HS-27A (cell line): ENCODE measurements at regions not wholly inside any gene's neighbourhood (a gene's known extent, or its start where the extent isn't known, plus 50 kb on each side); places are given as distances from the start of the nearest gene placed in this dataset.
"Not testable (repeated sequence)": the region's sequence is repeated elsewhere in the genome, so short reads cannot be mapped to it uniquely, and the experiment has no call there.

Experiments
- DNase-seq: peaks from one replicate; pipeline ENCODE4 v3.0.0-alpha.2; 2012; ENCODE audit warnings: low read depth, missing footprints

DNA sequence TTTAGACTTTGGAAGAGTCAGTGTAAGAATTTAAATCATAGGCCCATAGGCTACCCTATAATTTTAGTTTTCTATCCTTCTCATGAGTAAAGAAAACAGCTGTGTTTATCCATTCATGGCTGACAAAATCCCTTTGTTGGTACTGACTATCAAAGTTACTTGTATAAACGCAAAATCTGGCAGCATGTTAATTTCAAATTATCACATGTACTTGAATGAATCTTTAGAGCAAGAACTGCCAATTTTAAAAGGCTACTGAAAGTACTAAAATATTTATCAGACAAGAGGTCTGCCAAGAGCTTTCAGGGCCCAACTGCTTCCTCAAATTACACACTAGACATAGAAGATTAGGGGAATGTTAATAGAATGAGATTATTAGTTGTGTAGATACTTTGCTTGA, 66.6 kb downstream of the MYL12B start:
- DNase-seq = no peak

DNA sequence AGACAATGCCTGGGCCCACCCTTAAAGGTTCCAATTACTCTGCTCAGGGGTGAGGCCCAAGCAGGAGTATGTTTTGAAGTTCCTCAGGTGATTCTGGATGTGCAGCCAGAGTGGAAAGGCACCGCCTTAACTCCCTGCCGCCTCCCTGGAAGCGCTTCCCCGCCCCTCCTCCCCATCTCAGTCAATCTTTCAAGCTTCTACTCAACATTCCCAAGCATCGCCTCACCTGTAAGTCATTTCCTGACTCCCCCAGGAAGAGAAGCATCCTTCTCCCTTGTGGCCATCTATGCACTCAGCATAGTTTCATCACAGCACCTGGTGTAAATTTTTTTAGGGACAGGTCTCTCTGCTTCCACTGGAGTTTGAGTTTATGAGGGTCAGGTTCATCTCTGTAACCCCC, 67.5 kb downstream of the MYL12B start:
- no peak for DNase-seq

DNA sequence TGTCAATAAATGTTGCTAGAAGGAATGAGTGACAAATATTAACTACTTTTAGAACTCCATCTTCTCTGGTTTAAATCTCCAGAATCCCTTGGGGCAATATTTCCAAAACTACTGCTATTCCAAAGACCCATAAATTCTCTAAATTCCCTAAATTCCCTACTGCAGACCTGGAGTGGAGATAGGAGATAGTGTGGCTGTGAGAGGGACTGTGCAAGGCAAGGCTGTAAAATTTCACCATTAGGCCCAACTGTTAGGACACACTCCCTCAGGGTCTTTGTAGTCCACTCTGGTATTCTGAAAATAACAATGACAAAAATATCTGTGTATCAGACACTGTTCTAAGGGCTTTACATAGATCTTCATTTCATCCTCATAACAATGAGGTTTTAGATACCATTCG, 67.9 kb downstream of the MYL12B start:
- DNase-seq = no peak

DNA sequence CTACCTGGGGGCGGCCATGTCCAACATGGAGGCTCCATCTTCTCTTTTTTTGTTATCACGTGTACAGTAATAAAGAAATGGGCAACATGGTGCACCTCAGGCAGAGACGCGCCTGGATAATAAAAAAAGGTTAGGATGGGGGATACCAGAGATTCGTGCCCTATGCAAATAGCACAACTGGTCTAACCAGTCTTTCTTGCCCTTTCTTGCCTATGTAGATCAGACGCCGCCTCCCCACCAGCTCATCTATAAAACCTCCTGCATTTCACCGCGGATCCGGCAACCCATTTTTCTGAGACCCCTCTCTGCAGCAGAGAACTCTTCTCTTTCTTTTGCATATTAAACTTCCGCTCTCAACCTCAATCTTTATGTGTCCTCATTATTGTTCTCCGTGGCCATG, 68.7 kb downstream of the MYL12B start:
- no peak for DNase-seq

DNA sequence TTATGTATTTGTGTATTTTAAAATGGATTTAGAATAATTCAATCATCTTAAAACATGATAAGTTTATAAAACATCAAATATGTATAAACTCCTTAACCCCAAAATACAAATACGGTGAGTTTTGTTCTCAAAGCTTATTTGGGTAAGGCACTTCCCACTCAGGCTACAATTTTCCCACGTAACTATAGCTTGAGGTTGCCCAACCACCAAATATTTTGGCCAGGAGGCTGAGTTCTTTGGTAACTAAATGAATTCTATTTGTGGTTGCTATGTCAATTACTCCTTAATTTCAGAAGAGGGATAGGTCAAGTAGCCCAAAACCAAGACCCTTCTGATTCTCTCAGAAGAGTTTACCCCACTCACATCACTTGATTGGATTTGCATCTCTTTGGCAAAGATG, 70.4 kb downstream of the MYL12B start:
- DNase-seq = no peak

DNA sequence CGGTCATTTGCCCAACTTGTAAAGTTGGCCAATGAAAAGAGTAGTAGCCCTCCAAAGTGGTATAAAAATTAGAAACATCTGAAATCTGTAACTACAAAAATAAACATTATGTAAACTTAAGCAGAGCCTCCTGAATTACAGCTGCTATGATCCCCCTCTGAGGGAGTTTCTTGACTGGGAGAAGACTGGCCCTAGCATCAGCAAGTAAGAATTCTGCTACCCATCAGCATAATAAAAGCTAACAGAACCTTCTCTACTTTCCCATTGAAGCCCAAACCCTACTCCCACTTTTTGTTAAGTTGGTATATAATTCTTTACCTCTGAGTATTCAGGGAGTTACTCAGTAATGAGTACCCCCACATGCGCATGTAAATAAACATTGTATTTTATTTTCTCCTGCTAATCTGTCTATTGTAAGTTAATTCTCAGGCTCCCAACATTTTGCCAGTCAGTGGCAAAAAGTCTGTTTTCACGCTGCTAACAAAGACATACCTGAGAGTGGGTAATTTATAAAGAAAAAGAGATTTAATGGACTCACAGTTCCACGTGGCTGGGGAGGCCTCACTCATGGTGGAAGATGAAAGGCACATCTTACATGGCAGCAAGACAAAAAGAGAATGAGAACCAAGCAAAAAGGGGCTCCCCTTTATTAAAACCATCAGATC, 71.3 kb downstream of the MYL12B start:
- no peak for DNase-seq

DNA sequence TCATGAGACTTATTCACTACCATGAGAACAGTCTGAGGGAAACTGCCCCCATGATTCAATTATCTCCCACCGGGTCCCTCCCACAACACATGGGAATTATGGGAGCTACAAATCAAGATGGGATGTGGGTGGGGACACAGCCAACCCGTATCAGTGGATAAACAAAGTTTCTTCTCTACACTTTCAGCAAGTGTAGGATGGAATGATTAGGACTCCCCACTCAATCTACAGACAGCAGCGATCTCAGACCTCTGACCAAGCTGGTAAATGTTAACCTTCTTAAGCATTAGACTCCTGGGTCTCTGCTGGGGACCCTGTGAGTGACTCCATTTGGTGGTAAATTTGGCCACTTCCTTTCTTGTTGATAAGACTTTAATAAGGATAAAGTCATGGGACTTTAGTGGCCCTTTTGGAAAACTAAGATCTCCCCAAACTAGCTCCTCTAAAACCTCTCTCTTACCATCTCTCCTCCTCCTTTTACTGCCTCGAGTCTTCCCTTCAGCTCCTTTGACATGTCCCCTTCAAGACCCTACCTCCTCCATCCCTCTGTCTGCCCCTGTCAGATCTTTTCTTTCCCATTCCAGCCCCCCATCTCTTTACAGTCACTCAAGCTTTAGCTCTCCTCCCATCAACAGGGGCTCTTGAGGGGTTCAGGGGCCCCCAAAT, 71.9 kb downstream of the MYL12B start:
- no peak for DNase-seq

DNA sequence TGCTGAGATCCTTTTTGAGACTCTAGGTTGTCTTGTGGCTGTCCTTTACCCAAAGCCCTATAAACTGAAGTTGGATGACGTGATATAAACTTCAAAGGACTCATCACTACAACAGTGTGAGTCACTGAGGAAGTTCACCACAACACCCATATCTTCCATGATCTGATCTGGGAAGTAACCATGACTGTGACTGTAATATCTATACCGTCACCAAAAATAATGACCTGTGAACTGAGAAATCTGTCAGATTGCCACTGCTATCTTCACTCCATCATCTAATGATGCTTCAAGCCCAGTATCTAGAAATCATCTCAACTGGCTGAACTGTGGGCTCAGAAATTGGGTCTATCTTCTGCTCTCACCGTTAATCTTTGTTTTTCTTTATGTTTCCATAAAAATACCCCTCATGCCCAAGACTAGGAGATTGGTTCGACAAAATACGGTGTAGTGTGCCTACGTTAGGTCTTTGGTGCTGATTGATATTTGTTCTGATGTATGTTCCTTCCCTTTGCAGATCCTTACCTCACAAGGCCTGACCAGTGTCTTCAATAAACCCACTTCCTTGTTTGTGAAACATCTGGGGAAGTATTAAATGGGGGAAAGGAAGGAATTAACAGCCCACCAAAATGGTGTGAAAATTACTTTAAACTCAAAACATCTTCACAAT, 78.2 kb downstream of the MYL12B start:
- DNase-seq = no peak

DNA sequence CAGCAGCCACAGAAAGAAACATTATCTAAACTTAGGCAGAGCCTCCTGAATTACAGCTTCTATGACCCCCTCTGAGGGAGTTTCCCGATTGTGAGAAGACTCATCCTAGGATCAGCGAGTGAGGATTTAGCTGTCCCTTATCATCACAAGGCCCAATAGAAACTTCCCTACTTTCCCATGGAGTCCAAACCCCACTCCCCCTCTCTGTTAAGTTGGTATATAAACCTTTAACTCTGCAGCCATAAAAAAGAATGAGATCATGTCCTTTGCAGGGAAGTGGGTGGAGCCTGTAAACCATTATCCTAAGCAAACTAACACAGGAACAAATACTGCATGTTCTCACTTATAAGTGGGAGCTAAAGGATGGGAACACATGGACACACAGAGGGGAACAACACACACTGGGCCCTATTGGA, 78.8 kb downstream of the MYL12B start:
- no peak for DNase-seq

DNA sequence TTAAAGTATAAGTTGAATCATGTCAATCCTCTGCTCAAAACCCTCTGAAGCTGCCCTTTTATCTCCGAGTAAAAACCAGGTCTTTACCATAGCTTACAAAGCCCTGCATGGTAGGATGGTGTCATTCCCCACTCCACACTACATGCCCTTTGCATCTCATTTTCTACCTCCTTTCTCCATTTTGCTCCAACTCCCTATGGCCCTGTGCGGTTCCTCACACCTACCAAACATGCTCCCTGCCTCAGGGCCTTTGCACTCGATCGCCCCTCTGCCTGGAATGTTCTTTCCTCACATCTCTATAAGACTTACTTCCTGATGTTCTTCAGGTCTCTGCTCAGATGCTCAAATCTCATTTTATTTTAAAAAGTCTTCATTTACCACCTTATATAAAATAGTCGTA, 80.7 kb downstream of the MYL12B start:
- no peak for DNase-seq

DNA sequence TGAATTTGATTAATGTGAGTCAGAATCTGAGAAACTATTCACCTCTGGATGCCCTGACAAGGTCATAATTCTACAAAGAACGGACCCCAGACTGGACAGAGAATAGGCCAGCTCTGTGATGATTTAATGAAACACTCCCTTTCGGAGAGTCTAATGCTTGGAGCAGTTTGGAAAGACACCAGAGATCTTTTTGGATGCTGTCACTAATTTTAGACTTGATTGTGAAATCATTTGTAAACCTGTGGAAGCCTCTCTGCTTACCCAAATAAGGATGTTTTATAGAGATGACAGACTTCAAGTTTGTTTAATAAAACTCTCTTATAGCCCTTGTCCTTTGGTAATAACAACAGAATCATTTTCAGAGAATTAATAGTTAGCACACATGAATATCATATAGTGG, 83.5 kb downstream of the MYL12B start:
- no peak for DNase-seq

DNA sequence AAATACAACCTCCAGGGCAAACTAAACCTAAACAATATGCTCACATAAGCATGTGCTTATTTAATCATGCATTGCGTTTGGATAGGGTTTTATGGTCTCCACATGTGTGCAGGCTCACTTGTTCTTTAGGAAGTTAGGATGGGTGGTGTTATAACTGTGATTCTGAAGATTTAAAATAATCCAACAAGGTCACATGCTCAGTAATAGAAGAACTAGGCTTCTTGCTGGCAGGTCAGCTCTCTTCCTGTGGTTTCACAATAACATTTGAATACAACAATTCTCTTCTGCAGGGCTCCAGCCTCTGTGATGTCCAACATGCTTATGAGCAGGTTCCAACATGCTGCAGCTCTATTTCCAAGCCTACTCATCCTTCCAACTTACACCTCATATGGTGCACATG, 84.0 kb downstream of the MYL12B start:
- no peak for DNase-seq

DNA sequence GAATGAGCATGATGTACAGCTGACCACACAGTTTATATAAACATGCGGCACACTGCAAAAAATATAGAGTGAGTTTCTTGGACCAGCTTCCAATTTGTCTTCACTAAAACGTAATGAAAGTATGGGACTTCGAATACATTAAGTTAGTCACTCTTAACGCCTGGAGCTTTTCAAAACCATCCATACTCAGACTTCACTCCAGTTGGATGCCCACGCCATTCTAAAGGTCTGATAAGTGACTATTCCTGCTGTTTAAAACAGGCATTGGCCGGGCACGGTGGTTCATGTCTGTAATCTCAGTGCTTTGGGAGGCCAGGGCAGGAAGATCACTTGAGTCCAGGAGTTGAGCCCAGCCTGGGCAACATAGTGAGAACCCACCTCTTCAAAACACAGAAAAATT, 84.6 kb downstream of the MYL12B start:
- no peak for DNase-seq

DNA sequence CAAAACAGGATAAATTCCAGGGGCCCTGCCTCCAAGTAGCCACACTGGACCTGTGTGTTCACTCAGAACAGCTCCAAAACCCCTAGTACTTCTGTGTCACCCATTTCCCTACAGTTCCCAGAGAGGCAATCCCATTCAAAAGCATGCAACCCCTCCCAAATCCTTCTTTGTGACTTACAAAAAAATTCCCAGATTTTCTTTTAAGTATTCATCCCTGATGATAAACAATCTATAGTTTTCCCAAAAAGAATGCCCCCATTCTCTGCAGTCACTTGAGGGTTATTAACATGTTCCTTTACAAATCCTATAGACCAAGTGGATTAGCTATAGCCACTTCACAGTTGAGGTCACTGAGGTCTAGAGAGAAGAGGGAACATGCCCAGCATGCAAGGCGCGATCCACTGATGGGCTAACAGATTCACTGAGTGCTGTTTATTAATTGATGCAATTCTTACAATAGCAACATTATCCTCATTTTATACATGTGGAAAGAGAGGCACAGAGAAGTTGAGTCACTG, 85.4 kb downstream of the MYL12B start:
- no peak for DNase-seq

DNA sequence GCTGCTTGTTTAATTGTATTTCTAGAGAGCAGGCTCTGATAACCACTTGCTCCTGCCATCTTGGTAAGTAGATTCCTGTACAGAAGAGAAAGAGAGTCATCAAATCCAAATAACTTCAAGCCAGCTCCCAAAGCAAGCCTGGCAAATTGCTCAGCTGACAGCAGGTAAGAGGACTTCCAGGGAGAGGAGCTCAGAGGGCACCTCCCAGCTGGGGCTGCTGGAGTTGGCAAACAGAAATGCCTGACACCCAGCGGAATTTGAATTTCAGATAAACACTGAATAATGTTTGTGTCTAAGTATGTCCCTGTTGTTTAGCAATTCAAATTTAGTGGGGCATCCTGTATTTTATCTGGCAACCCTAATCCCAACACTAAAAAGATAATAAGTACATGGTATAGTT, 86.2 kb downstream of the MYL12B start:
- DNase-seq = no peak

DNA sequence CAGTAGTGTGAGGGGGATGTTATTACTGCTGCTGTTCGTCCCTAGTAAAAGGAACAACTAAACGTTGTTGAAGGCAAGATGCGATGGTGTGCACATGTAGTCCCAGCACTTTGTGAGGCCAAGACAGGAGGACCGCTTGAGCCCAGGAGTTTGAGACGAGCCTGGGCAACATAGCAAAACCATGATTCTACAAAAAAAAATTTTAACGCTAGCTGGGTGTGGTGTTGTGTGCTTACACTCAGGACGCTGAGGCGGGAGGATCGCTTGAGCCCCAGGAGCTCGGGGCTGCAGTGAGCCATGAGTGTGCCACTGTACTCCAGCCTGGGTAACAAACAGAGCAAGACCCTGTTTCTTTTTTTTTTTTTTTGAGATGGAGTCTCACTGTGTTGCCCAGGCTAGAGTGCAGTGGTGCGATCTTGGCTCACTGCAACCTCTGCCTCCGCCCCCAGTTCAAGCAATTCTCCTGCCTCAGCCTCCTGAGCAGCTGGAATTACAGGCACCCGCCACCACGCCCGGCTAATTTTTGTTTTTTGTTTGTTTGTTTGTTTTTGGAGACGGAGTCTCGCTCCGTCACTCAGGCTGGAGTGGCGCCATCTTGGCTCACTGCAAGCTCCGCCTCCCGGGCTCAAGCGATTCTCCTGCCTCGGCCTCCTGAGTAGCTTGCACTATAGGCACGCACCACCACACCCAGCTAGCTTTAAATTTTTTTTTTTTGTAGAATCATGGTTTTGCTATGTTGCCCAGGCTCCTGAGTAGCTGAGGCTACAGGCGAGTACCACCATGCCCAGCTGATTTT, 87.3 kb downstream of the MYL12B start:
- not testable (repeated sequence) for DNase-seq

DNA sequence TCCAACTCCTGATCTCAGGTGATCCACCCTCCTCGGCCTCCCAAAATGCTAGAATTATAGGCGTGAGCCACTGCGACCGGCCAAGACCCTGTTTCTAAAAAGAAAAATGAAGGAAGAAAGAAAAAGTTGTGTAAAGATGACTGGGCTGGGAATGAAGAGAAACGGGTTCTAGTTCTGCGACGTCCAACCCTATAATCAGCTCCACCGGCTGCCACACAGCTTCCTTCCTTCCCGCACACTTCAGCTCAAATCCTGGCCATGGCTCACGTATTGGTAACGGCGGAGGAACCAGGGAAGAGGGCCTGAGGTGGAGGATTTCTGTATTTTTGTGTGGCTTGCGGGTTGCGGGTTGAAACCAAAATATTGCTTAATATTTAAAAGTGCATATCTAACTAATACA, 88.1 kb downstream of the MYL12B start:
- DNase-seq = no peak

DNA sequence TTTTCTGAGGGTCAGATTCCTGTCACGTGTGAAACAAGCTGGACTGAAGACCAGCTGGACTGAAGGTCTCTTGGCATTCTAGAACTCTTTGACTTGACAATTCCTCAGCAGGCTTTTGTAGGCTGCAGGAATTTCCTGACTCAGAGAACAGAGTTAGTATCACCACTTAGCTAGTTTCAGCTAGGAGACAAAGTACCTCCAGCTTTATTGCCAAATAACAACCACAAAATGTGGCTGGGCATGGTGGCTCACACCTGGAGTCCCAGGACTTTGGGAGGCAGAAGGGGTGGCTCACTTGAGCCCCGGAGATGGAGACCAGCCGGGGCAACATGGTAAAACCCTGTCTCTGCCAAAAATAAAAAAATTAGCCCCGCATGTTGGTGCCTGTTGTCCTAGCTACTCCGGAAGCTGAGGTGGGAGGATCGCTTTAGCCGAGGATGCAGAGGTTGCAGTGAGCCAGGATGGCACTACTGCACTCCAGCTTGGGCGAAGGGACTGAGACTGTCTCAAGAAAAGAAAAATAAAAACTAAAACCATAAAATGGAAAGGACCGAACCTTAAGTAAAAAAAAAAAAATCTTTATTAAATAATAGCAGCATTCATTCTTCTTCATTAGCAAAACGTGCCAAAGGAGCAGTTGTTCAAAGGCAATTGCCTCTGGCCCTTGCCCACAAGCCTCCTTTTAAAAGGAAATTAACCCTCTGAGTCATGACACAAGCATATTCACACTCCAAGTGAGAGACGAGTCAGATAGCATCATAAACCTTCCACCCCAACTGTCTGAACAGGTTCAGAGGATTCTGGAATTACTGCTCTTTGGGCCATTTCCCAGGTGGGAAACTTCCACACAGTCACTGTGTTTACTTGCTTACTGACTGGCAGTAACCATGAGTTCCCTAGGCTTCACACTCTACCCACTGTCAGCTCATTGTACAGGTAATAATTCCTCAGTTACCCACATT, 88.9 kb downstream of the MYL12B start:
- no peak for DNase-seq

DNA sequence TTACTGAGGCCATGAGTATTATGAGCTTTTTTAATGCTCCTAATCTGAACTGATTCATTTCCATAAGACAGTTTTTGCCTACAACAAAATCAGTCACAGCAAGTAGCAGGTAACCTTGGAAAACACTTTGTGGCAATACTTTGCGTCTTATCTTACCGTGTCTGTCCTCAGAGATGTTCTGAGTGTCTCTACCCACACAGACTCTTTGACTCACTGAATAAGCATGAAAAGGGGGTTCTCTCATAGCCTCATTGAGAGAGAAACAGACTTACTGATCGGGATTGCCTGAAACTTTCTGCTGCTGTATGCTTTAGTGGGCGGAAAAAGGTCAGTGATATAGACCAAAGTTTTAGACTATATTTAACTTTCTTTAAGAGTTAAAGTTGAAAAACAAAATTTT, 92.6 kb downstream of the MYL12B start:
- DNase-seq = no peak

DNA sequence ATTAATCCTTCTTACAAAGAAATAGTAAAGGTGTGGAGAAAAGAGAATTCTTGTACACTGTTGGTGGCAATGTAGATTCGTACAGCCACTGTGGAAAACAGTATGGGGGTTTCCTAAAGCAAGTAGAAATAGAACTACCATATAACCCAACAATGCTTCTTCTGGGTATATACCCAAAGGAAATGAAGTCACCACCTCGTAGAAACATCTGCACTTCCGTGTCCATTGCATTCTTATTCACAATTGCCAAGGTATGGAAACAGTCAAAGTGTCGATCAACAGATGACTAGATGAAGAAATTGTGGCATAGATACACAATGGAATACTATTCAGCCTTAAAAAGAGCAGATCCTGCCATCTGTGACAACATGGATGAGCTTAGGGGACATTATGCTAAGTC, 93.4 kb upstream of the TGIF1 start:
- DNase-seq = no peak

DNA sequence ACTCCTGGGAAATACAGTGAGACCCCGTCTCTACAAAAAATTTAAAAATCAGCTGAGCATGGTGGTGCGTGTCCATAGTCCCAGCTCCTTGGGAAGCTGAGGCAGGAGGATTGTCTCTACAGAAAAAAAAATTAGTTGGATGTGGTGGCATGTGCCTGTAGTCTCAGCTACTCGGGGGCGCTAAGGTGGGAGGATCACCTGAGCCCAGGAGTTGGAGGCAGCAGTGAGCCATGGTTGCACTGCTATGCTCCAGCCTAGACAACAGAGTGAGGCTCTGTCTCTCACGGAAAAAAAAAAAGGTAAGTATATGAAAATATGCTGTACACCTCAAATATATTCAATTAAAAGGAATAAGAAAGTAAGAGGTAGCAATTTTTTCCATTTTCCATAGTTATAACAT, 92.5 kb upstream of the TGIF1 start:
- no peak for DNase-seq
